ENCODE measurements at regions not wholly inside any gene's neighbourhood (a gene's known extent, or its start where the extent isn't known, plus 50 kb on each side); places are given as distances from the start of the nearest gene placed in this dataset.

DNA sequence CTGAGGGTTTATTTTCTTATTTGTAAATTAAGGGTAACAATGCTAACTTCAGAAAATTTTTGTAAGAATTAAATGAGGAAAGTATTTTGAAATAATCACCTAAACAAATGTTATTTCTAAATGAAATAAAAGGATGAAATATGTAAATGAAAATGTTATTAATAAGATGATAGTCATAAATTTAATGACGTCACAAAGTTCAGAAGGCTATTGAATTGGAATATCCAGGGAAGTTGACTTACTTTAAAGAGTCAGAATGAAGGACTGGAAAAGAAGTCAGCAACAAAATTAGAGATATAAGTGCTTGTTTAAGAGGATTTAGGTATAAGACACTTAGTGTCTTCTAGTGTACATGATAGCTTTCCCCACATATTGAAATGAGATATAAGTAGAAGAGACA lies 732.6 kb upstream of the CDH7 start:
- H3K4me3 ChIP-seq (ENCODE audit: low read depth, low read length), result no peak overlapping the region
- DNase-seq (ENCODE audit: low read depth), result no peak
- TF ChIP-seq CTCF (IDR thresholded peaks at IDR 0.05; ENCODE audit: insufficient read depth, low read depth, low read length), result no peak

DNA sequence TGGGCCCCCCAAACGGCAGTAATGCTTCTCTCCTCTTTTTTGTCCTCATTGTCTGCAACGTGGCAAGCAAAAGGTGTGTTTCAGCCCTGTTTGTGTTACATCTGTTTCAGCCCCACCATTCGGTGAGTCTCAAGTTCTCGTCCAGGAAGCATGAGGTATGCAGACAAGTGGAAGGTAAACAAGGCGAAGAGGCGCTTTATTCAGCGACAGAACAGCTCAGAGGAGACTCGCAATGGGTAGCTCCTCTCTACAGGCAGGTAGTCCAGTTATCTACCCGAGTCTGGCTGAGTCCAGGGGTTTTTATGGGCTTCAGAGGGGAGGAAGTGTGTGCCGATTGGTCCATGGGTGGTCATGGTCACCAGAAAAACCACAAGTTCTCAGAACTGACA lies 733.4 kb upstream of the CDH7 start:
- H3K4me3 ChIP-seq (ENCODE audit: low read depth, low read length), result no peak overlapping the region
- DNase-seq (ENCODE audit: low read depth), result no peak
- TF ChIP-seq CTCF (IDR thresholded peaks at IDR 0.05; ENCODE audit: insufficient read depth, low read depth, low read length), result no peak

DNA sequence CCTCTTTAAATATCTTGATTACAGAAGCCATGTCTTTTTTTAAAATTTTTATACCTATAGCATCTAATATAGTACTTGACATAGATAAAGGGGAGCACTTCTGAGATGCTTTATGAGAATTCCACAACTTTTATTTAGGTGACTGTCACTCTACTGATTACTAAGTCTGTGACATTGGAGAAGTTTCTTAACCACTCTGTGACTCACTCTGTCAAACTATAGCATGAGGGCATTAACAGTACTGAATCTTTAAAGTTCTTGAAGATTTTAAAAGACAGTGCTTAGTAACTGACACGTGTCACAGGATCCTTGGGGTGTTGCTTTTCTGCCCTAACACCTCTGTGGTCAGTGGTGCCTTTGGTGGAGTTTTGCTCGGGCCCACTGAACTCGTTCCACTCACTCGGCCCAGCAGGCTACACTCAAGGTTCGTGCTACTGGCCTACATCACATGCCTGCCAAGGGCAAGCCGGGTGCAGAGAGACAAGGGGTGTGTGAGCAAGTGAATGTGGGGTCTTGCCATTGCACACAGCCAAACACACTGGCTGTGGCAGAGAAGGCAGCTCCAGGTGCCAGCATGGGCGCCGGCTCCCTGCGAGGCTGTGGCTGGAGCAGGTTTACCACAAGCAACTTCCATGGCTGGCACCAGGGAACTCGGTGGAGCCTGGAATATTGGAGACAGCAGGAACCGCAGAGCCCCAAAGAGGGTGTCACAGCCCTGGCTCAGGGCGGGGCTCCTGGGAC lies 734.0 kb upstream of the CDH7 start:
- H3K4me3 ChIP-seq (ENCODE audit: low read depth, low read length), result no peak overlapping the region
- no peak for TF ChIP-seq CTCF (IDR thresholded peaks at IDR 0.05; ENCODE audit: insufficient read depth, low read depth, low read length)
- DNase-seq (ENCODE audit: low read depth), result no peak

DNA sequence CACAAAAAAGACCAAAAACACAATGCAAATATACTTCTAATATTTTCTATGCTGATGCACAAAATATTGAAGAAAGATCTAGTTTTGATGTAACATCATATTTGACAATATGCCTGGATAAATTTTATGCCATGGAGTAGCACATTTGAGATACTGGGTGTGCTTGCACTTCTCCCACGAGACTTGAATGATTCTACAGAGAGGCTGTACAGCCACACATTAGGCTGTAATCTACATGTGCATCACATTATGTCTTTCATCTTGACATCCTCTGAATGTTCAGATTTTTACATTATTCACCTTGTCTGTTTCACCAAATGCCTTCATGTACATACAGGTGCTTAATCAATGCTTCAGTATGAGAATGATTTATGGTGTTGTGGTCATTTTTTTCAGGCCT lies 756.4 kb upstream of the CDH7 start:
- H3K4me3 ChIP-seq (ENCODE audit: low read depth, low read length), result no peak overlapping the region
- no peak for TF ChIP-seq CTCF (IDR thresholded peaks at IDR 0.05; ENCODE audit: insufficient read depth, low read depth, low read length)
- no peak for DNase-seq (ENCODE audit: low read depth)

DNA sequence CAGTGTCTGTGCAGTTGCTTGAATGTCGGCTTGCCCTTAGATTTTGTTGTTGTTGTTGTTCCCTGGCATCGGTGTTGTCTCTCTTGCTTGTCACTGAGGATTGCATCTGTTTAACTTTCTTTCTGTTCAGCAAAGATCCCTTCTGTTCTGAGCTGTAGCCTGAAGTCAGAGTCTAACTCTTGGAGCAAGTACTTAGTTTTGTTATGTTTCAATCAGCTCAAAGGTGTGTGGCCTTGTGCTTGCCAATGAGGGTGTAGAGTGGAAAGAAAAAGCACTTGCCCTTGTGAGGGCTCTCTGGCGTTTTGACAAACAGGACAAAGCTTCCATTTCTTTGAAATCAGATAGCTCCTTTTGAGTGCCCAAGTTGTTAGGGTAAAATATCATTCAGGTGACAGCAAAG lies 757.1 kb upstream of the CDH7 start:
- no peak overlapping the region for H3K4me3 ChIP-seq (ENCODE audit: low read depth, low read length)
- TF ChIP-seq CTCF (IDR thresholded peaks at IDR 0.05; ENCODE audit: insufficient read depth, low read depth, low read length), result no peak
- DNase-seq (ENCODE audit: low read depth), result no peak

DNA sequence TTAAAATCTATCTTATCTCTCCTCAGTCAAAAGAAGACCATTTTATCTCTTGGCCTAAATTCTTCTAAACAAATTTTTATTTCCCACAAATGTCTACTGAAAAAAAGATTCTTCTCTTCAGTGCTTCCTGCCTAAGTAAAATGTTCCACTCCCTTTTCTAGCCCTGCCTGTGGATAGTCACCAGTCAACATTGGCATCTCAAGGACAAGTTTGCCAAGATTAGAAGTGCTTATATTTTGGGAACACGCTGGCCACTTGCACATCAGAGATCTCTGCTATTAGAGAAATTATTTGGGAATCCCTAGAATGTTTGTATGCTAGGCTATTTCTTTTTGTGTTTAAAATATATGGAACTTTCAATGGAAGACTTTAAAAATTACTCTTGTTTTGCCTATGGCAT lies 758.2 kb upstream of the CDH7 start:
- no peak for TF ChIP-seq CTCF (IDR thresholded peaks at IDR 0.05; ENCODE audit: insufficient read depth, low read depth, low read length)
- no peak for DNase-seq (ENCODE audit: low read depth)
- no peak overlapping the region for H3K4me3 ChIP-seq (ENCODE audit: low read depth, low read length)

- no peak overlapping the region for H3K4me3 ChIP-seq (ENCODE audit: low read depth, low read length)
- DNase-seq (ENCODE audit: low read depth), result no peak
- TF ChIP-seq CTCF (IDR thresholded peaks at IDR 0.05; ENCODE audit: insufficient read depth, low read depth, low read length), result no peak
These were observed 759.7 kb upstream of the CDH7 start for GRCh38 chr18:64991102-64991501.

Data from fibroblast of villous mesenchyme (primary cell).